Neural cell (in vitro differentiated cells): ENCODE measurements at regions not wholly inside any gene's neighbourhood (a gene's known extent, or its start where the extent isn't known, plus 50 kb on each side); places are given as distances from the start of the nearest gene placed in this dataset.

ENCODE experiments used
- H2AFZ ChIP-seq: fragments of 200-600, 300-800 bp; sonication (generic), shearing (Covaris generic); 2 replicates; pipeline ENCODE4 v1.6.0; 2014; ENCODE audit warnings: low read depth, mild to moderate bottlenecking, antibody characterized with exemption, low read length, moderate library complexity
- H3F3A ChIP-seq: fragments of 200-600 bp; shearing (Covaris generic); 2 replicates; pipeline ENCODE4 v1.6.1; 2016; ENCODE audit warnings: mild to moderate bottlenecking, moderate library complexity, mixed read lengths, antibody characterized with exemption, low read length; ENCODE audit not compliant: insufficient read depth, poor library complexity, severe bottlenecking
- H3K27ac ChIP-seq: fragments of 200-600, 300-800 bp; sonication (generic), shearing (Covaris generic); 2 replicates; pipeline ENCODE4 v1.5.1; 2014; ENCODE audit warnings: mild to moderate bottlenecking, low read length, moderate library complexity
- H3K27me3 ChIP-seq: fragments of 300-800, 200-600 bp; sonication (generic), shearing (Covaris generic); 2 replicates; pipeline ENCODE4 v1.6.0; 2014; ENCODE audit warnings: mild to moderate bottlenecking, low read depth, low read length, moderate library complexity; ENCODE audit not compliant: insufficient read depth
- H3K36me3 ChIP-seq: fragments of 300-800, 200-600 bp; sonication (generic), shearing (Covaris generic); 2 replicates; pipeline ENCODE4 v1.5.1; 2014; ENCODE audit warnings: mild to moderate bottlenecking, antibody characterized with exemption, low read length, moderate library complexity; ENCODE audit not compliant: insufficient read depth
- H3K4me2 ChIP-seq: fragments of 300-800, 200-600 bp; sonication (generic), shearing (Covaris generic); 2 replicates; pipeline ENCODE4 v1.6.0; 2014; ENCODE audit warnings: mild to moderate bottlenecking, low read length
- H3K4me3 ChIP-seq: fragments of 300-800, 200-600 bp; sonication (generic), shearing (Covaris generic); 2 replicates; pipeline ENCODE4 v1.5.1; 2014; ENCODE audit warnings: mild to moderate bottlenecking, low read length, moderate library complexity
- H3K79me2 ChIP-seq: fragments of 200-600 bp; shearing (Covaris generic); replicated peaks from 2 replicates; pipeline ENCODE4 v1.6.0; 2014; ENCODE audit warnings: mild to moderate bottlenecking, low read length, moderate library complexity; ENCODE audit not compliant: insufficient read depth
- H3K9ac ChIP-seq: fragments of 300-800, 200-600 bp; sonication (generic), shearing (Covaris generic); 2 replicates; pipeline ENCODE4 v1.6.1; 2016; ENCODE audit warnings: mild to moderate bottlenecking, low read length, mixed read lengths
- H3K9me2 ChIP-seq: fragments of 200-600 bp; shearing (Covaris generic); 2 replicates; pipeline ENCODE4 v1.6.1; 2016; ENCODE audit warnings: mild to moderate bottlenecking, low read length, mixed read lengths; ENCODE audit not compliant: insufficient read depth
- H3K9me3 ChIP-seq: fragments of 200-600, 300-800 bp; sonication (generic), shearing (Covaris generic); 2 replicates; pipeline ENCODE4 v1.6.1; 2016; ENCODE audit warnings: mild to moderate bottlenecking, mixed run types, low read length, moderate library complexity, mixed read lengths
- H4K20me1 ChIP-seq: fragments of 200-600 bp; shearing (Covaris generic); 2 replicates; pipeline ENCODE4 v1.6.1; 2016; ENCODE audit warnings: mild to moderate bottlenecking, mixed run types; ENCODE audit not compliant: insufficient read depth
- CTCF ChIP-seq: fragments of 450-650 bp; IDR thresholded peaks from 2 replicates; pipeline ENCODE4 v1.5.1; 2014; ENCODE audit warnings: antibody characterized with exemption, mild to moderate bottlenecking, moderate library complexity; ENCODE audit not compliant: poor library complexity, severe bottlenecking
- EP300 ChIP-seq: fragments of 450-650 bp; conservative IDR thresholded peaks from 2 replicates; pipeline ENCODE4 v1.6.1; 2014; ENCODE audit warnings: antibody characterized with exemption, mild to moderate bottlenecking, moderate library complexity; ENCODE audit not compliant: poor library complexity, severe bottlenecking
- EZH2 ChIP-seq: fragments of 200-600, 300-800 bp; shearing (Covaris generic), sonication (generic); IDR thresholded peaks from 2 replicates; pipeline ENCODE4 v1.6.1; 2014; ENCODE audit warnings: antibody characterized with exemption, low read length, borderline replicate concordance, mild to moderate bottlenecking; ENCODE audit not compliant: insufficient read depth, poor library complexity, severe bottlenecking
- MXI1 ChIP-seq: fragments of 450-650 bp; conservative IDR thresholded peaks from 2 replicates; pipeline ENCODE4 v1.6.1; 2014; ENCODE audit warnings: antibody characterized with exemption, mild to moderate bottlenecking; ENCODE audit not compliant: poor library complexity, severe bottlenecking
- POLR2AphosphoS5 ChIP-seq: IDR thresholded peaks from 2 replicates; pipeline ENCODE4 v1.6.1; 2012
- RAD21 ChIP-seq: fragments of 450-650 bp; conservative IDR thresholded peaks from 2 replicates; pipeline ENCODE4 v1.6.1; 2014; ENCODE audit warnings: antibody characterized with exemption, mild to moderate bottlenecking, moderate library complexity
- REST ChIP-seq: IDR thresholded peaks from 2 replicates; pipeline ENCODE4 v1.6.1; 2012; ENCODE audit warnings: borderline replicate concordance
- SMC3 ChIP-seq: fragments of 450-650 bp; conservative IDR thresholded peaks from 2 replicates; pipeline ENCODE4 v1.6.1; 2014; ENCODE audit warnings: antibody characterized with exemption, mild to moderate bottlenecking, moderate library complexity; ENCODE audit not compliant: poor library complexity
- TAF1 ChIP-seq: IDR thresholded peaks from 2 replicates; pipeline ENCODE4 v1.6.1; 2012; ENCODE audit warnings: low read depth

GRCh38 chr9:79176014-79176697, 395.6 kb upstream of the TLE4 start:
- H3K79me2 ChIP-seq, result no peaks in the 10 kb centered on the region
- TF ChIP-seq SMC3 (no peak), EZH2 (no peak), POLR2AphosphoS5 (no peak), REST (no peak), TAF1 (no peak), MXI1 (no peak), CTCF (no peak), EP300 (no peak), RAD21 (no peak)
- H3K36me3 ChIP-seq, result no peaks in the 10 kb centered on the region
- H3K9ac ChIP-seq, result no peak overlapping the region
- no peak overlapping the region for H3K4me2 ChIP-seq
- no peak overlapping the region for H2AFZ ChIP-seq
- no peak overlapping the region for H3K4me3 ChIP-seq
- H3K9me3 ChIP-seq, result no peaks in the 10 kb centered on the region
- no peaks in the 10 kb centered on the region for H4K20me1 ChIP-seq
- no peak overlapping the region for H3K27ac ChIP-seq
- H3F3A ChIP-seq, result no peaks in the 10 kb centered on the region
- H3K9me2 ChIP-seq, result no peaks in the 10 kb centered on the region
- H3K27me3 ChIP-seq, result no peaks in the 10 kb centered on the region

GRCh38 chr9:79184831-79185230, 386.9 kb upstream of the TLE4 start:
- TF ChIP-seq TAF1 (no peak), POLR2AphosphoS5 (no peak), EP300 (no peak), CTCF (no peak), MXI1 (no peak)
- Histone ChIP-seq H3K9ac (no peak overlapping the region), H4K20me1 (no peaks in the 10 kb centered on the region), H3K79me2 (no peaks in the 10 kb centered on the region), H3K36me3 (no peaks in the 10 kb centered on the region), H3K9me2 (no peaks in the 10 kb centered on the region), H3K27me3 (no peaks in the 10 kb centered on the region), H3K9me3 (no peaks in the 10 kb centered on the region), H3K27ac (no peak overlapping the region), H3F3A (no peaks in the 10 kb centered on the region), H3K4me2 (no peak overlapping the region), H3K4me3 (no peak overlapping the region), H2AFZ (no peak overlapping the region)
